ENCODE measurements at regions not wholly inside any gene's neighbourhood (a gene's known extent, or its start where the extent isn't known, plus 50 kb on each side); places are given as distances from the start of the nearest gene placed in this dataset.
"Not testable (repeated sequence)": the region's sequence is repeated elsewhere in the genome, so short reads cannot be mapped to it uniquely, and the experiment has no call there.

DNA sequence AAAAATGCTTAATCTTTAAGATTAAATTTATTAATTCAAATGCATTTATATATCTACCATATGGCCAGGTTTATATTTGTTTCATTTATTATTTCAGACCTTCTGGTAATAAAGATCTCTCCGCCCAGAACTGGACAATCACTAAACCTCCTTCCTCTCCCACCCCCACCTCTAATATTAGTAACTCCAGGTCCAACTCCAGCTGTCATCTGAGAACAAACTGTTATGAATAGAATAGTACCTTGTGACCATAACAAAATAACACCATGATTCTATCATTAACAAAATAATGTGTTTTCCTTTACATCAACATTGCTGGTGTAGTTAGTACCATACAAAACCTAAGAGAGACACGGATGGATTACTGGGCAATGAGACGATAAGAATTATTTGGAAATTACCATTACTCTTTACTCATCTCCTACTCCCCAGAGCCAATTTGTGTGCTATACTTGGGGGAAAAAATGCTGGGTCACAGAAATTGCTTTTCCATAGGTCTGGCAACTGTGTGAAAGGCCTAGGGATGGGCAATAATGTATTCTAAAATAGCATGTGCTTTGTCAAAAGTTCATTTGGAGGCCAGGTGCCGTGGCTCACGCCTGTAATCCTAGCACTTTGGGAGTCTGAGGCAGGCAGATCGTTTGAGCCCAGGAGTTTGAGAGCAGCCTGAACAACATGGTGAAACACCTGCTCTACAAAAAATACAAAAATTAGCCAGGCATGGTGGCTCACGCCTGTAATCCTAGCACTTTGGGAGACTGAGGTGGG lies 186.1 kb downstream of the ENC1 start:
- DNase-seq: no peak

DNA sequence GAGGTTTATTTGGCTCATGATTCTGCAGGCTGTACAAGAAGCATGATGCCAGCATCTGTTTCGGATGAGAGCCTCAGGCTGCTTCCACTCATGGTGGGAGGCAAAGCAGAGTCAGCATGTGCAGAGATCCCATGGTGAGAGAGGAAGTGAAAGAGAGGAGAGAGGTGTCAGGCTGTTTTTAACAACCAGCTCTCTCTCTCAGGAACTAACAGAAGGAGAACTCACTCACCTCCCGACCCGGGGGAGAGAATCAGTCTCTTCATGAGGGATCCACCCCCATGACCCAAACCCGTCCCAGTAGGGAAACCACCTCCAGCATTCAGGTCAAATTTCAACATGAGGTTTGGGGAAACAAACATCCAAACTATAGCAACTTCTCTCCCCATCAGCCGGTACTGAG lies 187.7 kb downstream of the ENC1 start:
- DNase-seq: no peak

DNA sequence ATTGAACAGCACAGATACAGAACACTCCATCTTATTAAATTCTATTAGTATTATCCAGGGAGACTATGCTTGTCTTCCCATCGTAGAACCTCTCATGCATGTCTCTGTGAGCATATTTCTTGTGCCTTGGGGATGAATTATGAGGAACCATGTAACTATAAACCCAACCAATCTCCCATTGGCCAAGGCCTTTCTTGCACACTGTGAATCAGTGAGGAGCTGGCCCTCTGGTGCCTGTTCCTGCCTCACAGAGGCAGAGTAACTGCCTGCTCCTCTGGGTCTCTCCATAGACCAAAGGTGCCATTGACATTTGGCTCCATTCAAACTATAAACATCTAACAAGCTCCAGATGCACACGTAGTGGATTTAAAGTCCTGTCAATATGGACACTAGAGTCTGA lies 190.4 kb downstream of the ENC1 start:
- no peak for DNase-seq

DNA sequence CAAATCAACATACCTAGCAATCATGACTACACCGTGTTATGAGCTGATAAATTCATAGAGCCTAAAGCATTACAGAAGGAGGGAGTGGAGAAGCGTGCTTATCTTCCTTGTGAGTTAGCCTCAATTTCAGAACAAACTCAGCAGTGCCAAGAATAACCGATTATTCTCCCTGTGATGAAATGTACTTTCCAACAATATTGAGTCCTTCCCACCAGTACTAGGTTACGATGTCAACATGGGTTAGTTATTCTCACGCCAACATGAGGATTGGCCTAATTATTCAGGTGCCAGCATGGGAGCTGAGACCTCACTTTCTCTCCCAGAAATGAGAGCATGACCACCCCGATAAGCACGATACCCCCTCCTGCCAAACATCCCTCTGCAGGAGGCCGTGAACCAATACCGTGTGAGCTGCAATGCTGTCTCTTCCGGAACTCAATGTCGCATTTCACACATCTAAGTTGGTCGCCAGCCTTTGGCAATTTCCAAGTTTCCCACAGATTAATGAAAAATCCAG lies 193.7 kb downstream of the ENC1 start:
- no peak for DNase-seq

DNA sequence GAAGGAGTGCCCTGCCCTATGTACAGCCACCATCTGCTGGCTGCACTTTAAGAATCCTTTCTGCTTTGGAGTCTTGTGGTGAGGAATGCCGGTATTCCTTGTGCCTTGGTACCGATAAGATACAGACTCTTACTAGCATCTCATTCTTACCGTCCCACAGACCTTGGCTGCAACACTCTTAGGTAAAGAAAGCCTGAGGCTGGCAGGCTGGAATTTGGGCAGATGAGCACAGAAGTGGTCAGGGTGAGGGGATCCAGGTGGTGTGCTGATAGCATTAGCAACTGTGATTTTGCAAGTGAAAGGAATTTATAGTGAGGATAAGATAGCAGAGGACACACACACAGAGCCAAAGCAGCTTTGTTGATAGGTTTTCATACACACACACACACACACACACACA lies 198.1 kb downstream of the ENC1 start:
- no peak for DNase-seq

DNA sequence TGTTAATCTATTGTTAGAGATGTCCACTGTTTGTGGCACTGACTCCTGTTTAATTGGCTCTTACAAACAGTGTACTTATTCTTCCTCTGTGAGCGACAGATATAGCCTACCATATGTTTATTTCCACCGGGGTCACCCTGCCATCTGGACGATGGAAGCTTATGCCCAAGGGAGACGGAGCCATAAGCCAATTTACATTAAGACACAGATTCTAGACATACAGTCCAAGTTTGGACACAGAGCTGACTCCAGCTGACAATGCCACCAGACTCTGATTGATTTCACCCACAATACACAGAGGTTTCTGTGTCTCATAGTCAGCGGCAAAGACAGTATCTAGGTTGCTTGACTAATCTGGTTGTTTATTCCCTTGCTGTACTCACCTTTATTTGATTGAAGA lies 198.9 kb downstream of the ENC1 start:
- no peak for DNase-seq

DNA sequence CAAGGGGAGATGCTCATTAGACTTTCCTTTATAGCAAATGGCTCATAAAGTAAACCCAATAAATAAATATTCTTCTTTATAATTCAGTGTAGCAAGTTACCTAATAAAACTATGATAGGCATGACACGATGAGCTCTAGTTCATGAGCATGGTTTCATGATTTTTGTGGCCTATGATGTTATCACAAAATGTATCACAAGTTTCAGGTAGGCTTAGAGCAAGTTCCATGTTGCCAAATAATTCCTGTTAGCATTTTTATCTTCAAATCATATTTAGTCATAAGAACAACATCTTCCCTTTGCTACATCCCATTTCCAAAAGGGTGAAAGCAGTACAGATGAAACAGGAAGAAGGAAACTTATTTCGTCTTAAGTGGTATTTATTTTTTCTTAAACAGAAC lies 200.2 kb downstream of the ENC1 start:
- DNase-seq: no peak

DNA sequence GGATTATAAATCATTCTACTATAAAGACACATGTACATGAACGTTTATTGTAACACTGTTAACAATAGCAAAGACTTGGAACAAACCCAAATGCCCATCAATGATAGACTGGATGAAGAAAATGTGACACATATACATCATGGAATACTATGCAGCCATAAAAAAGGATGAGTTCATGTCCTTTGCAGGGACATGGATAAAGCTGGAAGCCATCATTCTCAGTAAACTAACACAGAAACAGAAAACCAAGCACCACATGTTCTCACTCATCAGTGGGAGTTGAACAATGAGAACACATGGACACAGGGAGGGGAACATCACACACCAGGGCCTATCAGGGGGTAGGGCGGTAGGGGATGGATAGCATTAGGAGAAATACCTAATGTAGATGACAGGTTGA lies 202.7 kb downstream of the ENC1 start:
- DNase-seq: not testable (repeated sequence)

DNA sequence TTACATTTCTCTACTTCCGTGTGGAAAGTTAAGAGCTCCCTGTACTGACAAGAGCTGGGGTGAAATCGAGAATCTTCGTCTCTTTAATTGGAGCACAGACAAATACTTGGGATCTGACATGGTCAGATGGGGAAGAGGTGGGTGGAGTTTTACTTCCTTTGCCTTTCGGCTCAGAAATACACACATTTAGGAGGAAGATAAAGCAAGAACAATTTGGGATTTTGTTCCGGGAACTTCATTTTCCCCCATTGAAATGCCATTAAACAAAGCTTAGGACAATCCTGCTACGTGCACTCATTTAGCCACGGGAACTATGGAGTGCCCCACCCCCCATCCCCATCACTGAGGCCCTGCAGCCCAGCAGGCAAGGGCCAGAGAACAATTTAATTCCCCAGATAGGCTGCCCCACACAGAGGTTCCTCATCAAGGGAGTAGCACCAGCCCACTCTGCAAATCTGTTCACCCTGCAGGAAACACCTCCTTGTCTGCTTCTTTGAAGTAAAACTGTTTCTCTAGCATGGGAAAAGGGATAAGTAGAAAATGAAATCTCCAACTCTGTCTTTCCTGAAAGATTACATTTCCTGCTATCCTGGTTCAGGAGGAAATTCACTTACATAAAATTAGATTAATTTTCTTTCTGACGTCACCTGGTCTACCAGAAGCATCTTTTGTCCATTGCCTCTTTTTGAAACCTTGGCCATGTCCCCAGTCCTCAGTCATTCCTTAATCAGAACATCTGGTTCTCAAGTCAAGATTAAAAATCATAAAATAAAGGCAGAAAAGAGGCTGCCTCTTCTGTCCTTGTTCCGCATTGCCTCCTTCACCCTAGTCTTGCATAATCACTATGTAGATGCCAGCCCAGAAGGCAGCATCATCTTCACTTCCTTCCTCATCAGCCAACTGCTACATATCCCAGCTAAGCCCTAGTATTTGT lies 206.4 kb downstream of the ENC1 start:
- no peak for DNase-seq

DNA sequence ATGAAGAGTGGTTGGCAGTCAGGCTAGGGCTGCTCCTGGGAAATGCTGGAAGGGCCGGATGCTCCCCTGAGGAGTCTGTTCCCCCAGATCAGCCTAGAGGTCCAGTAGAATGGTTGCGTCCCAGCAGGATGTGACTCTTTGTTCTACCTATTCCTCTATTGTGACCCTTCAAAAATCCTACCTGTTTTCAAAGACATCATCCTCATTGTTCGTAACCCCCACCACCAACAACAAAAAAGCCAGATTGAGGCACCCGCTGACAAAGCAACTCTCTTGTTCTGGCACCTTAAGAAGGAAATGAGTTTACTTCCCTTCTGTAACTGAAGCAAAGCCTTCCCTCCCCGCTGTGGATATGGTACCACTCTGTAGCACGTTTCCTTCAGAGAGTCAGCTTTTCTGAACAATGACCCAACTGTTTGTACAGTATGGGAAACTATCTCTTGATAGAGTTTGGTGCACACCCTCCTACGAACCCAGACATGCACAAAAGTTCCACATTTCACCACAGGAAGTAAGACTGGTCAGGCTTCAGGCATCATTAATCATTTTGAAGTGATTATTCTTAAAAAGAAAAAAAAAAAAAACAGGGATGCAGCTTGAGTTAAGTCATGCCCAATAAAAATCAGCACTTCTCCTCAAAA lies 207.2 kb downstream of the ENC1 start:
- no peak for DNase-seq

DNA sequence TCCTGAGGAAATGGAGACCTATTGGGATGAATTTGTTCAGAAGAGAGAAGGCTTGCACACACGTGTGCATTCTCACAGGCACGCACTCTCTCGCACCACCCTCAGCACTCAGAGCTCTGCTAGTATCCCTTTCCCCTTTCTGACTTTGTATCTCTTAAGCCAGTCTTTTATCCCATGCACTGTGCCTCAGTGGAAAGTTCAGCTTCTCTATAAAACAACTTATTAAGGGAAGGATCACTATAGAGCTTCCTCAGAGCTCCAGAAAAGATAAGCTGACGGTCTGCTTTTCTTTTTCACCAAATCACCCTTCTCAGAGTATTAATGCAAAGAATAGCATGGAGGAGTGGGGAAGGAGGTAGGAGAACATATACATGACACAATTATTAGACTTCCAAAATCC lies 207.8 kb downstream of the ENC1 start:
- no peak for DNase-seq

DNA sequence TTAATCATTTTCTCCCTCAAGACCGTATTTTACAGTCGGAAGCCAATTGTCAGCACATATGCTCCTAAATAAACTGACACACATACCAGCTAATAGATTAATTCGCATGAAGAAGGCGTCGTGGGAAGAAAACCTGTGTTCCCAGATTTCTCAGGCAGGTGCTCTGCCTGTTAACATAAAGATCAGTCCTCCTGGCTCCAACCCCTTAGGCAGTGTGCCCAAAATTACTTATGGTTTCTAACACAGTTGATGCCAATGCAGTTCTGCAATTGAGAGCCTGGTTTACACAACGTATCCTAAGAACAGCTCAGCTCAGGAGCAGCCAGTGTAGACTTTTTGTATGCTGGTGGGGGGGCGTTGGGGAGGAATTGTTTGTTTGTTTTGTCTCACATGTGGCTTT lies 208.3 kb downstream of the ENC1 start:
- DNase-seq: no peak

DNA sequence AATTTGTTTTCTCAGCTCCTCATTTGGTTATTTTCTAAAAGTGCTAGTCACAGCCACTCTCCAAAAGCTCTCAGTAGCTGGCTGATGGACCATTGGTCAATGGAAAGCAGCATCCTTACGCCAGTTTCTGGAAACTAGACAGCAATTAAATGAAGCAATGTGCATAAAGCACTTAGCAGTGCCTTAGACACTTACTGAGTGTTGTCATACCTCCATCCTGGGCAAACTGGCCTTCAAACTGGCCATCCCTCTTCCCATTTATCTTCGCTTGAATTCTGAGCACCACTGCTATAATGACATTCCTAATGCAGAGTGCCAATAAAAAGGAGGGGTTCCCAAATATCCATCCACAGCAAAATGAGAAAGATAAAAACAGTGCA lies 209.2 kb downstream of the ENC1 start:
- no peak for DNase-seq

DNA sequence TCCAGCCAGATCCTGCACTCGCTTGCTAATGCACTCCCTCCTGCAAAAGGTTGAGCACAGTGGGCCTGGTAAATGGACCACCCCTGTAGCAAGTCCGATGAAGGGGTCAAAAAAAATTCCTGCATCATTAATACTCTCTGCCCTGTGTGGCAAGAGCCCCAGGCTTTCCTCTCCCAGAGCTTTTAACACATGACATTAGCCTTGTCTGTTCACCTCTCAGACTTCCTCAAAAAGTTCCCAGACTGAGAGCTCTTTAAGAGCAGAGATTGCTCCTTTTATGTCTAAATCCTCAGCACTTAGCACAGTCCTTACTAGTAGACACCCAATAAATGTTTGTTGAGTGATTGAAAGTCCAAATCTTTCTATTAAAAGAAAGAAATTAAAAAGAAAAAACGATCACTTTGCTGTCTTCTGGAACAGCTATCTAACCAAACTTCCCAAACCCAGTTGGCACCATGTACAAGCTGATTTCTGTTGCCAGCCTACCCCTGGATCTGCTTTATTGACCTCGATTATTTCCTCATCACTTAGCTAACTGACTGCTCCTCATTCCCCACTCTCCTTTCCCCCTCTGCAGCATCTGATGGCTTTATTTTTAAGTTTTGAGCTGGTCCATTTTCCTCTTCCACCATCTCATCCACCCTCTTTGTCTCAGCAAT lies 209.8 kb downstream of the ENC1 start:
- DNase-seq: no peak

DNA sequence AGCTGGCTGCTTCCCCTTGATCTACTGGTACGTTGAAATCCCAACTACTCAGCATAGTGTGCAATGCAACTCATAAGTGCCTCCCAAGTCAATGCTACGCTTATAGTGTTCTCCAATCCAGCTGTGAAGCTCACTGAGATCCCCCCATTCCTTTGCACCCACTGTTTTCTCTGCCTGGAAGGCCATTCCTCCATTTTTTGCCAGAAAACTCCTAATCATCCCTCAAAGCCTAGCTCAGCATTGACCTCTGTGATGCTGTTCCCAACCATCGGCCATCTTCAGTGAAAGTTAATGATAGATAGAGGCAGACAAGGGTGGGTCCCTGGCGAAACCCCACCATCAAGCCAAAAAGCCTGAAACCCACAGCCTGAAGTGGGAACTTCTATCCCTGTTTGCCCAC lies 211.0 kb downstream of the ENC1 start:
- DNase-seq: no peak

DNA sequence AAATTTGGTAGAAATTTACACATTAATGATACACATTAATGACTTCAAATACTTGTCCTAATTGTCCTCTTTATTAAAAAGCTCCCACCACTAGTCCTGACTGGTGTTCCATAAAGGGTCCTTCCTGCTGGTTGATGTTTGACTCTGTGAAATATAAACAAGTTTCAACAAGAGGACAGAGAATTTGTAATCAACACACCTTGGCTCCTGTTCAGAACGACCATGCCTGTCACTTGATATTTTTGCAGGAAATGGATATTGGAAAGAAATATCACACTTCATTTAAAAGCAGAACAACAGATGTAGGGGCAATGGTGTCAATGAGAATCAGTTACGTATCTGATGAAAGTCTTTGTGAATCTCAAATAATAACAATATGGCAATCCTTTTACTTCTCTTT lies 211.7 kb downstream of the ENC1 start:
- no peak for DNase-seq

DNA sequence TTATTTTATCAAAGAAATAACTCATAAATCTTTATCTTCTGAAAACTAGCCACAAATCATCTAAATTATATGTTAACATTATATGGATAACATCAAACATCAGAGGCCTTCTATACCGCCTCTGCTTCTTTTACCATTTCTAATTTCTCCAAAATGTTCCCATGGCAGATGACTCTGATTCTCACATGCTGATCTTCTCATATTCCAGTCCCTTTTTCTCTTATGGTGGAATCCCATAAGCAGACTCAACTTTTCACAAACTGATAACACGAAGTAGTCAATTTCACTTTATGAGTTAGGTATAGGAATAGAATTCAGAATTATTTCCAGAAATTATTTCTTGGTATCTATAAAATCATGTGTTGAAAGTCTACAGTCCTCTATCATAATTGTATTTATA lies 212.3 kb downstream of the ENC1 start:
- DNase-seq: no peak

DNA sequence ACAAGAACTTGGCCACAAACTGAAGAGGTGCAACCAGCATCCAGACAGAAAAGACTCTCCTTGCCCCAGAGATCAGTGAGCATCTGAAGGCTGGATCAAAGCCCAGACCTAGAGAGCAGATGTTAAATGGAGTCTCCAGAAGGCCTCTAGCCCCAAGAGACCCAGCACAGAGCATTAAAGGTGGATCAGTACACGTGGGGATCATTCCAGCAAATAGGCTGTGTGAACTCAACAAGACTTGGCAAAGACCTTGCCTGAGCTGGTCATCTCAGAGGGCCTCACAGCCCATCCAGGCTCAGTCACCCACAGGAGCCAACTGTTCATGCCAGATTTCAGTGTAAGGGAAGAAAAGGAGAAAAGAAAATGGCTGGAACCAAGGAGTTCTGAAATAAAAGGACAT lies 214.0 kb downstream of the ENC1 start:
- no peak for DNase-seq

DNA sequence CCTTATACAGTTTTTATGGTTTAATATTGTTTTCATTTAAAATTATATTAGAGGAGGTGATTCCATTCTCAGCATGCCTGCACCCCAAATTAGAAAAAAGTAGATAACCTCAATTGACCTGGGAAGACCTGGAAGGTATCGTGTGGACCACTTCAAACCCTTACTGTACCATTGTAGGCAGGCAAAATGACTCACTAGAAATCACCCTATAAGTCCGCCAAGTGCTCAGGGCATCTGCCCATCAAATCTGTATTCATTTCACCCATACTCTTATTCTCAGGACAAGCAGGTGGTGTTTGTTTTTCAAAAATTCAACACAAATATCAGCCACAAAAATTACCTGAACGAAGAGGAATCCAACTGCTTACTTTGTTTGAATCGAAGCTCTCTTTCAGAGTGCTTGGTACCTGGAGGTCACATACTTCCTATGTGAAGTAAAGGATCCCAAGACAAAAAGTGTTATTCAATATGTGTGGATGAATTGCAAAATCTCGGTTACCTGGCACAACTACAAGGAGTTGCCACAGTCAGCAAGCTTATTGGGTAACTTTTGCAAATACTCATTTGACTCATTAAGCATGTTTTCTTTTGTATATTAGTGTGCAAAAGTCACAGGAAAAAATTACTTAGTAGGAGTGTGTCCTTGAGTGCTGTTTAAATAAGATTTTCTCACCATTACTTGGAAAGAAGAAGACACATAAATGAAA lies 216.2 kb downstream of the ENC1 start:
- no peak for DNase-seq

DNA sequence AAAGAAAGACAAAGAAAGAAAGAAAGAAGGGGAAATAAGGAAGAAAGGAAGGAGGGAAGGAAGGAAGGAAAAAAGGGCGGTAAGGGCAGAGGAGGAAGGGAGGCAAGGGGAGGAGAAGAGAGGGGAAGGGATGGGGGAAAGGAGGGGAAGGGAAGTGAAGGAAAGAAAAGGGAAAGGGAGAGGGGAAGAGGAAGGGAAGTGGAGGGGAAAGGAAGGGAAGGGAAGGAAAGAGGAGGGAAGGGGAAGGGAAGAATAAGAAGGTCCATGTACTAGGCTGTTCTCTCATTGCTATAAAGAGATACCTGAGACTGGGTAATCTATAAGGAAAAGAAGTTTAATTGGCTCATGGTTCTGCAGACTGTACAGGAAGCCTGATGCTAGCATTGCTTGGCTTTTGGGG lies 217.1 kb downstream of the ENC1 start:
- DNase-seq: no peak

DNA sequence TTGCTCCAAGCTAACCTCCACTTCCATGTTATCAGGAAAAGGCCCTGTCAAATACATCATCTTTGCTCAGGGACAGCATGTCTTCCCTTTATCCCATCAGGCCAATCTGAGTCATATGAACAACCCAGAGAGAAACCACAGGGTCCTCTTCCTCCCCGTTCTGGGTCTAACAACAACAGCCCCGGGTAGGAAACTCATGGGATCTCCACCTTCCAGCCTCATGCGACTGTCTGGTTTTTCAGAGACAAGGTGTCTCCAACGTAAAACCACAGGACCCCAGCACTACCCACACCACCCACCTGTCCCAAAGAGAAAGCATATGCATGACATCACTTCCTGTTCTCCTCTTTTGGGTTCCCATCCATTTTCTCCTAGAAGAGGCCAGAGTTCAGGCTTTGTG lies 217.9 kb downstream of the ENC1 start:
- DNase-seq: no peak

DNA sequence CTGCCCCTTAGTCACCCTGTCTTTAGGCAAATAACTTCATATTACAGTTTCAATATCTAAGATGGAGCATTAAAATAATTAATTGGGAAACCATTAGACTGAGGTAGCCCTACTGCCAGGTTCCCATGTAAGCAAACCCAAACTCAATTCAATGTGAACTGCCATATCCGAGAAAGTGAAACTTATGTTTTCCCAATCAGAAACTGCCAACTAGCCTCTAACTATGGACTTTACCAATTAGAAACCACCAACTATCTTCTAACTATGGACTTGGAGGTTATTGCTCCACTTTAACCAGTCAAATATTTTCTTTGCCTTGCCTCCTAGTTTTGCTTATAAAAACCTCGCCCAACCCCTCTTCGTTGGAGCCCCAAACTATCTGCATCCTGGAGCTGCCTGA lies 218.5 kb downstream of the ENC1 start:
- no peak for DNase-seq

DNA sequence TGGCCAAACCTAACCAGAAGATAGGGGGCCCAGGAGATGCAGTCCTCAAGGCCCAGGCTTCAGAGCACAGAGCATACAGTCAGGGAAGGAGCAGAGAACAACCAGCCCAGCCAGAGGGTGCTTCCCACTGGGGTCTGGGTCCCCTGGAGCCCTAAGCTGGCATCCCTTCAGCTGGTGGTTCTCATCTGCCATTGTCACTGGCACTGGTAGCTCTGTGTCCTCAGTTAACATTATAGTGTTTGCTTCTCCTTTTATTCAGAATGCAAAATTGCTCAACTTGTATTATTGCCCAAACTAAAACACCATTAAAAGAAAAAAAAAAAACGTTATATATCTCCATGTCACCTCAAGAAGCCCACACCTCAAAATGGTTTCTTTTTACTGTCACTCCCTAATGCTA lies 219.2 kb downstream of the ENC1 start:
- no peak for DNase-seq
